Neuron (in vitro differentiated cells): ENCODE measurements at regions not wholly inside any gene's neighbourhood (a gene's known extent, or its start where the extent isn't known, plus 50 kb on each side); places are given as distances from the start of the nearest gene placed in this dataset.
"Not testable (repeated sequence)": the region's sequence is repeated elsewhere in the genome, so short reads cannot be mapped to it uniquely, and the experiment has no call there.

ENCODE experiments used
- H2AFZ ChIP-seq: one replicate; pipeline ENCODE4 v1.6.1; 2013; ENCODE audit warnings: low read depth, mild to moderate bottlenecking, inconsistent platforms, low read length, moderate library complexity
- H3K27me3 ChIP-seq: one replicate; pipeline ENCODE4 v1.6.1; 2013; ENCODE audit warnings: low read length; ENCODE audit not compliant: insufficient read depth
- H3K36me3 ChIP-seq: one replicate; pipeline ENCODE4 v1.6.1; 2013; ENCODE audit warnings: low read length; ENCODE audit not compliant: insufficient read depth
- H3K4me1 ChIP-seq: one replicate; pipeline ENCODE4 v1.6.1; 2013; ENCODE audit warnings: low read length; ENCODE audit not compliant: insufficient read depth
- H3K4me3 ChIP-seq: 2 replicates; pipeline ENCODE4 v1.5.1; 2013; ENCODE audit warnings: mild to moderate bottlenecking, low read length, moderate library complexity
- H3K9me3 ChIP-seq: one replicate; pipeline ENCODE4 v1.6.1; 2013; ENCODE audit warnings: low read length

GRCh38 chr3:3305841-3306240, 126.3 kb upstream of the CRBN start:
- H3K36me3 ChIP-seq: no peaks in the 10 kb centered on the region
- no peak overlapping the region for H2AFZ ChIP-seq
- H3K4me1 ChIP-seq: peaks cover 9% of the 10 kb centered on the region
- no peak overlapping the region for H3K4me3 ChIP-seq
- no peaks in the 10 kb centered on the region for H3K9me3 ChIP-seq
- H3K27me3 ChIP-seq: no peaks in the 10 kb centered on the region

- no peaks in the 10 kb centered on the region for H3K27me3 ChIP-seq
- no peaks in the 10 kb centered on the region for H3K9me3 ChIP-seq
- no peaks in the 10 kb centered on the region for H3K36me3 ChIP-seq
- peaks cover 9% of the 10 kb centered on the region for H3K4me1 ChIP-seq
- H2AFZ ChIP-seq: no peak overlapping the region
- H3K4me3 ChIP-seq: no peak overlapping the region
These were observed 125.6 kb upstream of the CRBN start for GRCh38 chr3:3305084-3305483.

GRCh38 chr3:3303636-3304035, 124.1 kb upstream of the CRBN start:
- H2AFZ ChIP-seq: no peak overlapping the region
- no peak overlapping the region for H3K4me3 ChIP-seq
- H3K4me1 ChIP-seq: no peaks in the 10 kb centered on the region
- no peaks in the 10 kb centered on the region for H3K36me3 ChIP-seq
- H3K27me3 ChIP-seq: no peaks in the 10 kb centered on the region
- no peaks in the 10 kb centered on the region for H3K9me3 ChIP-seq

- H2AFZ ChIP-seq: no peak overlapping the region
- no peaks in the 10 kb centered on the region for H3K4me1 ChIP-seq
- H3K27me3 ChIP-seq: no peaks in the 10 kb centered on the region
- no peak overlapping the region for H3K4me3 ChIP-seq
- H3K9me3 ChIP-seq: no peaks in the 10 kb centered on the region
- H3K36me3 ChIP-seq: no peaks in the 10 kb centered on the region
These were observed 123.5 kb upstream of the CRBN start for GRCh38 chr3:3302964-3303363.

GRCh38 chr3:3301476-3301875, 122.0 kb upstream of the CRBN start:
- Histone ChIP-seq H3K9me3 (no peaks in the 10 kb centered on the region), H3K4me1 (no peaks in the 10 kb centered on the region), H2AFZ (no peak overlapping the region), H3K36me3 (no peaks in the 10 kb centered on the region), H3K4me3 (no peak overlapping the region), H3K27me3 (no peaks in the 10 kb centered on the region)

- no peaks in the 10 kb centered on the region for H3K4me1 ChIP-seq
- H3K4me3 ChIP-seq: no peak overlapping the region
- H3K27me3 ChIP-seq: no peaks in the 10 kb centered on the region
- H3K9me3 ChIP-seq: no peaks in the 10 kb centered on the region
- no peaks in the 10 kb centered on the region for H3K36me3 ChIP-seq
- H2AFZ ChIP-seq: no peak overlapping the region
These were observed 117.5 kb upstream of the CRBN start for GRCh38 chr3:3296979-3297381.

GRCh38 chr3:3295586-3295985, 116.1 kb upstream of the CRBN start:
- Histone ChIP-seq H3K4me3 (no peak overlapping the region), H2AFZ (no peak overlapping the region), H3K27me3 (no peaks in the 10 kb centered on the region), H3K4me1 (no peaks in the 10 kb centered on the region), H3K36me3 (no peaks in the 10 kb centered on the region), H3K9me3 (no peaks in the 10 kb centered on the region)

- not testable (repeated sequence) for H3K4me1 ChIP-seq, H3K4me3 ChIP-seq, H3K27me3 ChIP-seq, H3K9me3 ChIP-seq, H2AFZ ChIP-seq, H3K36me3 ChIP-seq
These were observed 112.3 kb upstream of the CRBN start for GRCh38 chr3:3291756-3292283.

GRCh38 chr3:3288255-3288654, 108.8 kb upstream of the CRBN start:
- H3K4me3 ChIP-seq: no peak overlapping the region
- H3K4me1 ChIP-seq: peaks cover 6% of the 10 kb centered on the region
- H2AFZ ChIP-seq: no peak overlapping the region
- H3K9me3 ChIP-seq: no peaks in the 10 kb centered on the region
- no peaks in the 10 kb centered on the region for H3K27me3 ChIP-seq
- no peaks in the 10 kb centered on the region for H3K36me3 ChIP-seq

- no peak overlapping the region for H3K4me3 ChIP-seq
These were observed 106.5 kb upstream of the CRBN start for GRCh38 chr3:3286014-3286413.

GRCh38 chr3:3281024-3281423, 101.5 kb upstream of the CRBN start:
- Histone ChIP-seq H2AFZ (no peak overlapping the region), H3K4me3 (no peak overlapping the region), H3K36me3 (no peaks in the 10 kb centered on the region), H3K4me1 (peaks cover 2% of the 10 kb centered on the region), H3K9me3 (no peaks in the 10 kb centered on the region), H3K27me3 (no peaks in the 10 kb centered on the region)

More at GRCh38 chr3:3286014-3286413, 106.5 kb upstream of the CRBN start:
- no peaks in the 10 kb centered on the region for H3K27me3 ChIP-seq
- no peaks in the 10 kb centered on the region for H3K36me3 ChIP-seq
- H2AFZ ChIP-seq: no peak overlapping the region
- peaks cover 6% of the 10 kb centered on the region for H3K4me1 ChIP-seq
- H3K9me3 ChIP-seq: no peaks in the 10 kb centered on the region

- H2AFZ ChIP-seq: no peak overlapping the region
- no peaks in the 10 kb centered on the region for H3K36me3 ChIP-seq
- H3K4me3 ChIP-seq: no peak overlapping the region
- H3K4me1 ChIP-seq: peaks cover 2% of the 10 kb centered on the region
- H3K27me3 ChIP-seq: no peaks in the 10 kb centered on the region
- no peaks in the 10 kb centered on the region for H3K9me3 ChIP-seq
These were observed 100.9 kb upstream of the CRBN start for GRCh38 chr3:3280396-3280795.

- H2AFZ ChIP-seq: no peak overlapping the region
- H3K36me3 ChIP-seq: no peaks in the 10 kb centered on the region
- no peak overlapping the region for H3K4me3 ChIP-seq
- no peaks in the 10 kb centered on the region for H3K9me3 ChIP-seq
- H3K27me3 ChIP-seq: no peaks in the 10 kb centered on the region
- peaks cover 2% of the 10 kb centered on the region for H3K4me1 ChIP-seq
These were observed 98.6 kb upstream of the CRBN start for GRCh38 chr3:3278073-3278472.

- Histone ChIP-seq H3K9me3 (no peaks in the 10 kb centered on the region), H3K27me3 (no peaks in the 10 kb centered on the region), H3K4me3 (no peak overlapping the region), H3K36me3 (no peaks in the 10 kb centered on the region), H3K4me1 (peaks cover 2% of the 10 kb centered on the region), H2AFZ (no peak overlapping the region)
These were observed 97.1 kb upstream of the CRBN start for GRCh38 chr3:3276630-3277029.
